GM19372 (cell line): ENCODE measurements at regions not wholly inside any gene's neighbourhood (a gene's known extent, or its start where the extent isn't known, plus 50 kb on each side); places are given as distances from the start of the nearest gene placed in this dataset.

Experiments used
- ATAC-seq: cut with Tn5 transposase; IDR thresholded peaks from one replicate; pipeline ENCODE4 v1.9.1; 2021; ENCODE audit warnings: mild to moderate bottlenecking, low read depth, moderate library complexity; ENCODE audit not compliant: unreplicated experiment

- ATAC-seq: no peak
Observed at GRCh38 chr2:38430196-38430595, 53.1 kb upstream of the ATL2 start.

GRCh38 chr2:38427936-38428335 lies 50.9 kb upstream of the ATL2 start:
- ATAC-seq: no peak

- no peak for ATAC-seq
Observed at GRCh38 chr2:38427054-38427453, 50.0 kb upstream of the ATL2 start.
